ENCODE measurements at regions not wholly inside any gene's neighbourhood (a gene's known extent, or its start where the extent isn't known, plus 50 kb on each side); places are given as distances from the start of the nearest gene placed in this dataset.

GRCh38 chr6:44671333-44671732, 283.8 kb downstream of the CDC5L start:
- DNase-seq (ENCODE audit: extremely low read depth, low read depth): no peak
- TF ChIP-seq CTCF (IDR thresholded peaks at IDR 0.05; ENCODE audit: low read depth, low read length): no peak

GRCh38 chr6:44672086-44672485, 284.6 kb downstream of the CDC5L start:
- DNase-seq (ENCODE audit: extremely low read depth, low read depth): no peak
- no peak for TF ChIP-seq CTCF (IDR thresholded peaks at IDR 0.05; ENCODE audit: low read depth, low read length)

GRCh38 chr6:44672841-44673240, 285.3 kb downstream of the CDC5L start:
- no peak for DNase-seq (ENCODE audit: extremely low read depth, low read depth)

GRCh38 chr6:44674226-44675155, 287.0 kb downstream of the CDC5L start:
- no peak for TF ChIP-seq CTCF (IDR thresholded peaks at IDR 0.05; ENCODE audit: low read depth, low read length)
- DNase-seq (ENCODE audit: extremely low read depth, low read depth): no peak

More at GRCh38 chr6:44672841-44673240, 285.3 kb downstream of the CDC5L start:
- TF ChIP-seq CTCF (IDR thresholded peaks at IDR 0.05; ENCODE audit: low read depth, low read length): no peak

GRCh38 chr6:44675449-44675848, 287.9 kb downstream of the CDC5L start:
- no peak for DNase-seq (ENCODE audit: extremely low read depth, low read depth)
- TF ChIP-seq CTCF (IDR thresholded peaks at IDR 0.05; ENCODE audit: low read depth, low read length): no peak

- TF ChIP-seq CTCF (IDR thresholded peaks at IDR 0.05; ENCODE audit: low read depth, low read length): no peak
These were observed 288.8 kb downstream of the CDC5L start for GRCh38 chr6:44676246-44676790.

GRCh38 chr6:44676826-44677433, 289.4 kb downstream of the CDC5L start:
- no peak for DNase-seq (ENCODE audit: extremely low read depth, low read depth)
- TF ChIP-seq CTCF (IDR thresholded peaks at IDR 0.05; ENCODE audit: low read depth, low read length): no peak

More at GRCh38 chr6:44676246-44676790, 288.8 kb downstream of the CDC5L start:
- no peak for DNase-seq (ENCODE audit: extremely low read depth, low read depth)
